ENCODE measurements at regions not wholly inside any gene's neighbourhood (a gene's known extent, or its start where the extent isn't known, plus 50 kb on each side); places are given as distances from the start of the nearest gene placed in this dataset.

- Mint-ChIP-seq H3K4me1 (ENCODE audit: low read depth, unreplicated experiment) (no peaks in the 10 kb centered on the region), H3K36me3 (ENCODE audit: insufficient read depth, unreplicated experiment) (no peaks in the 10 kb centered on the region), H3K4me3 (ENCODE audit: low read depth, unreplicated experiment) (no peak overlapping the region), H3K27me3 (ENCODE audit: unreplicated experiment) (peaks cover 53% of the 10 kb centered on the region), H3K27ac (ENCODE audit: unreplicated experiment) (no peak overlapping the region), H3K9me3 (ENCODE audit: low read depth, unreplicated experiment) (no peaks in the 10 kb centered on the region)
- BruUV-seq (replicated peaks), result no TSS peak
- CTCF ChIA-PET, result no interaction called here
- DNase-seq, result no peak
- intact Hi-C loops (cut with micrococcal nuclease; ENCODE audit: unreplicated experiment), result no loop called here
- TF ChIP-seq CTCF (IDR thresholded peaks at IDR 0.05; ENCODE audit: unreplicated experiment), result no peak
Measured at GRCh38 chr16:9183682-9184353, 92.4 kb downstream of the HAPSTR1 start.

- H3K4me1 Mint-ChIP-seq (ENCODE audit: low read depth, unreplicated experiment), result no peaks in the 10 kb centered on the region
- DNase-seq, result no peak
- TF ChIP-seq CTCF (IDR thresholded peaks at IDR 0.05; ENCODE audit: unreplicated experiment), result no peak
- CTCF ChIA-PET, result no interaction called here
- no peak overlapping the region for H3K4me3 Mint-ChIP-seq (ENCODE audit: low read depth, unreplicated experiment)
- H3K27me3 Mint-ChIP-seq (ENCODE audit: unreplicated experiment), result peaks cover 51% of the 10 kb centered on the region
- intact Hi-C loops (cut with micrococcal nuclease; ENCODE audit: unreplicated experiment), result no loop called here
- no peaks in the 10 kb centered on the region for H3K36me3 Mint-ChIP-seq (ENCODE audit: insufficient read depth, unreplicated experiment)
- BruUV-seq (replicated peaks), result no TSS peak
- no peak overlapping the region for H3K27ac Mint-ChIP-seq (ENCODE audit: unreplicated experiment)
- no peaks in the 10 kb centered on the region for H3K9me3 Mint-ChIP-seq (ENCODE audit: low read depth, unreplicated experiment)
Measured at GRCh38 chr16:9184354-9184690, 92.9 kb downstream of the HAPSTR1 start.

- CTCF ChIA-PET, result no interaction called here
- Mint-ChIP-seq H3K4me1 (ENCODE audit: low read depth, unreplicated experiment) (no peaks in the 10 kb centered on the region), H3K36me3 (ENCODE audit: insufficient read depth, unreplicated experiment) (no peaks in the 10 kb centered on the region), H3K27ac (ENCODE audit: unreplicated experiment) (no peak overlapping the region), H3K9me3 (ENCODE audit: low read depth, unreplicated experiment) (no peaks in the 10 kb centered on the region), H3K4me3 (ENCODE audit: low read depth, unreplicated experiment) (no peak overlapping the region), H3K27me3 (ENCODE audit: unreplicated experiment) (peaks cover 42% of the 10 kb centered on the region)
- no TSS peak for BruUV-seq (replicated peaks)
- DNase-seq, result no peak
- TF ChIP-seq CTCF (IDR thresholded peaks at IDR 0.05; ENCODE audit: unreplicated experiment), result no peak
- intact Hi-C loops (cut with micrococcal nuclease; ENCODE audit: unreplicated experiment), result no loop called here
Measured at GRCh38 chr16:9185381-9185780, 93.9 kb downstream of the HAPSTR1 start.

GRCh38 chr16:9186061-9186460, 94.6 kb downstream of the HAPSTR1 start:
- CTCF ChIA-PET, result no interaction called here
- no peaks in the 10 kb centered on the region for H3K4me1 Mint-ChIP-seq (ENCODE audit: low read depth, unreplicated experiment)

More at GRCh38 chr16:9186061-9186460, 94.6 kb downstream of the HAPSTR1 start:
- intact Hi-C loops (cut with micrococcal nuclease; ENCODE audit: unreplicated experiment), result no loop called here
- H3K36me3 Mint-ChIP-seq (ENCODE audit: insufficient read depth, unreplicated experiment), result no peaks in the 10 kb centered on the region
- no peak for TF ChIP-seq CTCF (IDR thresholded peaks at IDR 0.05; ENCODE audit: unreplicated experiment)
- H3K4me3 Mint-ChIP-seq (ENCODE audit: low read depth, unreplicated experiment), result no peak overlapping the region
- no peak for DNase-seq
- H3K9me3 Mint-ChIP-seq (ENCODE audit: low read depth, unreplicated experiment), result no peaks in the 10 kb centered on the region
- H3K27me3 Mint-ChIP-seq (ENCODE audit: unreplicated experiment), result peaks cover 35% of the 10 kb centered on the region
- no TSS peak for BruUV-seq (replicated peaks)
- no peak overlapping the region for H3K27ac Mint-ChIP-seq (ENCODE audit: unreplicated experiment)

All from Calu3 (cell line).